GM21825 (cell line): ENCODE measurements at regions not wholly inside any gene's neighbourhood (a gene's known extent, or its start where the extent isn't known, plus 50 kb on each side); places are given as distances from the start of the nearest gene placed in this dataset.
"Not testable (repeated sequence)": the region's sequence is repeated elsewhere in the genome, so short reads cannot be mapped to it uniquely, and the experiment has no call there.

ENCODE experiments used
- ATAC-seq: cut with Tn5 transposase; IDR thresholded peaks from one replicate; pipeline ENCODE4 v1.9.1; 2021; ENCODE audit warnings: mild to moderate bottlenecking, moderate library complexity; ENCODE audit not compliant: unreplicated experiment

DNA sequence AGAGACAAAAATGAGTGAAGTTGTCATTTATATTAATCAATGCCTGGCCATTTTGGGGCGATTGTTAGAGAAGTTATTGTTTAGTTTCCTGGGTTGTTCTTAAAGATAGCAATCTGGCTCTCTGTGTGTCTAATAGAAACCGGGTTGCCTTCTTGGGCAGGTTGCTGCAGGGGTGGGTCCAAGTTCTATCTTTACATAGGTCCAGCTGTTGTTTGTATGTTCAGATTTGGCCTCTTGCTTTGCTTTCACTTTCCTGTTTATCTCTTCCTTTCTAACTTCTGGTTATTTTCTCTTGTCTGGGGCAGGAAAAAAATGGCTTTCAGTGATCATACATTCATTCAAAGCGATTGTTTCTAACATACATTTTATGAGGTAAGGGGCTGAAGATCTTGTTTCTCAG, 128.4 kb upstream of the NOX3 start:
- ATAC-seq = no peak

DNA sequence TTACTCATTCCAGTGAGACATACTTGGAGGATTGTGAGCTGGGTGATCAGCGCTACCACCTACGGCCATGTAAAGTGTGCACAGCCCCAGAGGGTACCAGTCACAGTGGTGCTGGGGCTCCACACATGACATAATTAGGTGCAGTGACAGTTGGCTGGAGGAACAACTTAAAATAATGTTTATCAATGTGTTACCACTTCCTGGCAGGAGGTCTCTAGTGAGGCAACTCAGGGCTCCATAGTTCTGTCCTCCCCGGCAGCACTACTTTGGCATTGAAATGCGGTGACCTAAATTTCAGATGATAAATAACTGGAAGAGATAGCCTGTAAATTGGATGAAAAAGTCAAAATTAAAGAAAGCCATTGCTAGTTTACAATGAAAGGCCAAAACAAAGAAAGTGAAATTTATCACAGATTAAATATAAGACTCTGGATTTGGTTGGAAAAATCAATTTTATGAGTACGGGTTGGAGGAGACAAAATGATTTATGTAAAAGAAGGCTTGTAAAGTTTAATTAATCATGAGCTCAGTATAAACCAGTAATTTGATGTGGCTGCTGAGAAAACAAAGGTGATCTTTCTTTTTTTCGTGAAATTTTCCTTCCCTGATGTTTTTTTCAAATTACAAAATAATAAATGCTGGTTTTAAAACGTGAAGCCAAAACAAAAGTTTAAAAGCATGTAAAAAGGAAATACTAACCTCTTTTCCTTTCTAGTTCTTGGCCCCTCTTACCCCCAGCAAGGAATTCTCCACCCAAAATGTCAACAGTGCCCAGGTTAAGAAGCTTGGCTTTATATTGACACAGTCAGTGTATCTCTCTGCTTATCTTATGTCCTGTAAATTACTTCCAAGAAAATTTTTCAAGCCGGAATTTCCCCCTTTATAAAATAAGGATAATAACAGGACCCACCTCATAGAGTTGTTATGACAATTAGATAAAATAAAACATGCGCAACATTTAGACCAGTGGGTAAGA, 126.7 kb upstream of the NOX3 start:
- ATAC-seq = no peak

DNA sequence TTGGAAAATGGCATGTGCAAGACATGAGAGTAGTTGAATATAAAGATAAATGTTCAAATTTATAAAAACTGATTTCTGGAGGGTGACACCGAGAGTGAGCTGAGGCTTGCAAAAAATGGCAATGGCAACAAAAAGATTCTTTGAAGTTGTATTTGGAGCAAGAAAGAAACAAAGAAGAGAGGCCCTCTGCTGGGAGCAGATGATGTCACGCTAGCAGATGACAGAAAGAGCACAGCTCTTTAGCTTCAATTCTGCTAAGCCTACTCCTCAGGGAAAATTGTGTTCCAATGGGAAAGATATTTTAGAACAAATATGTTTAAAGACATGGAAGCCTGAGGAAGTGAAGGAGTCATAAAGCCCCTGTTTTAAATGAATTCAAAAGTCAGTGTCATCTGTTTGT, 125.3 kb upstream of the NOX3 start:
- ATAC-seq = no peak

DNA sequence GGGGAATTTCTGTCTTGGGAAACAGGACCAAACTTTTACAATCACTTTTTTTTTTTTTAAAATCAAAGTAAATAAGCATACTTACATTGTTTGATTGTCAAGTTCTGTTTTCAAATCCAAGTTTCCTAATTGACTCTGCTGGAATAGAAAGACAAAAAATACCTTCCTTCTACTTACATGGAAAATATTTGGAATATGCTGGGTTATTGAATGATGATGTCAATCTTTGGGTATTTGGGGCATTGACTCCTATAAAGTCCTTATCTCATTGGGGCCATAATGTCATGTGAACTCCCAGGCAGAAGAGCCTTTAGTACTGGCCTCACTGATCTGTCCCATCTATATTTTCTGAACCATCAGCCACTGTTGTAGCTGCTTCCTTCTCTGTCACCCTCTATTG, 122.6 kb upstream of the NOX3 start:
- ATAC-seq = no peak

DNA sequence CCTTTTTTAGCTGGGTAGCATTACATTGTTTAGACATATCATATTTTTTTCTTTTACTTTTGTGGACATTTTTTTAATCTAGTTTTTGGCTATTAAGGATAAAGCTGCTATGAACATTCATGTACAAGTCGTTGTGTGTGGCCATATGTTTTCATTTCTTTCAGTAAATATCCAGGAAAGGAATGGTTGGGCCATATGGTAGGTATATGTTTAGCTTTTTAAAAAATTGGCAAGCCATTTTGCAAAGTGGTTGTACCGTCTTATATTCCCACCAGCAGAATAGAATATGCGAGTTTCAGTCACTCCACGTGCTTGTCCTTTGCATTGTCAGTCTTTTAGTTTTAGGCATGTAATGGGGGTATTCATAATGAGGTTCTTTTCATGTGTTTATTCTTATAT, 106.3 kb upstream of the NOX3 start:
- ATAC-seq = no peak

DNA sequence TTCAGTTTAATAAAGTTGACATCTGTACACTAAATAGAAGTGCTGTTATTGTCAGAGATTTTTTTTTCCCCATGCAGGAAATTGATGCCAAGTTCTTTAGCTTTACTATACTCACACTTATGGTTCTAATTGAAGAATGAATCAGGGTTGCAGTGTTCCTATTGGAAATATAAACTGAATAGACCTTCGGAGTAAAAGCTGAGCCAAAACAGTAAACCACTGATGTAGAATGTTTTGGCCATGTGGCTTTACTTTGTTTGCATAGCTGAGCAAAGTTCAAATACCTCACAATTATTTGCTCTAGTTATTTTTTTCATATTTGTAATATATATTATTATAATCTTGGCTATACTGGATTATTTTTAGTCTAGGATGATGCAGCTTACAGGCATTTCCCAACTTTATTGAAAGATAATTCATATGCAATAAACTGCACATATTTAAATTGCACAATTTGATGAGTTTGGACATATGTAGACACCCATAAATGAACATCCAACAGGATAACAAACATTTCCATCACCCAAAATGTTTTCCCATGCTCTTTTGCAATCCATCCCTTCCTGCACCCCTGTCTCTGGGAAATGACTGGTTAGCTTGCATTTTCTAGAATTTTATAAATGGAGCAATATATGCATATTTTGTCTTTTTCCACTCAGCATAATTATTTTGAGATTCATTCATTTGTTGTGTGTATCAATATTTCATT, 105.8 kb upstream of the NOX3 start:
- no peak for ATAC-seq

DNA sequence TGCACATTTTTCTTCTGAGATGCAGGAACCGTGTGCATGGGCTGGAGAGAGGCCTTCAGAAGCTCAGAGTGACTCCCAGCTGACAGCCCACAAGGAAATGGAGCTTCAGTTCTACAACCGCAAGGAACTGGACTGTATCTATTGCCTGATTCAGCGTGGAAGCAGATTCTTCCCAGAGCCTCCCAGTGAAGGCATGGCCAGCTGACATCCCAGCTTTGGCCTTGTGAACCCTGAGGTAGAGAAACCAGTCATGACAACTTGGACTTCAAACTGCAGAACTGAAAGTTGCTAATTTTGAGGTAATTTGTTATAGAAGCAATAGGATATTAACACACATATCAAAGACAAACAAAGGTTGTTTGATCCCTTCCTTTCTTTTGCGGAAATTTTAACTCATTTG, 94.3 kb upstream of the NOX3 start:
- ATAC-seq = no peak

DNA sequence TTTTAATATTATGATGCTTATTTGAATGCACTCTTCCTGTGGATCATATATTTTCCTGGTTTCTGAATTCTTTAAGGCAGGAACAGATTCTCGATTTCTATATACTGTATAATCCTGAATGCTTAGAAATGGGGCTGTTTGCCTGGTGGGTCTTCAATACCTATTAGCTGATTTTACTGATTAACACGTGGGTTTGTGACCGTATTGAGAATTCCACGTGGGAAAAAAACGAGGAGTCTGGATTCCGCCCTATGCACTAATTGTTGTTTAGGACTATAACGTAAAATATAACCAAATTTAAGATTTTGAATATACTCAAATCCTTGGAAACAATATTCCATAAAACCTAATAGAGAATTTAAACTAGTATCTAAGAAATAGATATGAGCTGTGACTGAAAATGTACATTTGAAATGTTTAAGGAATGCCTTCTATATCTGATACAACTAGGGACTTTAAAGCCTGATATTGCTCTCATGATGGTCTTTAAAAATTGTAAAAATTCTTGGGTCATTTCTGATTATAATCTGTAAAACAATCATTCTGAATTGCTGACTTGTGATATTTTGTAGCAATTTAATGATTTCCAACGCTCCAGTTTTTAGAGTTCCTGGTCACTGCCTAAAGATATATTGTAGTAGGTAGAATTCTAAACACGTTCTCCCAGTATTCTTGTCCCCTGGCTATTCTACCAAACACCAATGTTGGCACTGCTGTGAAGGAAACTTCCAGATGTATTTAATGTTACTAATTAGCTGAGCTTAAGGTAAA, 93.6 kb upstream of the NOX3 start:
- ATAC-seq = no peak

DNA sequence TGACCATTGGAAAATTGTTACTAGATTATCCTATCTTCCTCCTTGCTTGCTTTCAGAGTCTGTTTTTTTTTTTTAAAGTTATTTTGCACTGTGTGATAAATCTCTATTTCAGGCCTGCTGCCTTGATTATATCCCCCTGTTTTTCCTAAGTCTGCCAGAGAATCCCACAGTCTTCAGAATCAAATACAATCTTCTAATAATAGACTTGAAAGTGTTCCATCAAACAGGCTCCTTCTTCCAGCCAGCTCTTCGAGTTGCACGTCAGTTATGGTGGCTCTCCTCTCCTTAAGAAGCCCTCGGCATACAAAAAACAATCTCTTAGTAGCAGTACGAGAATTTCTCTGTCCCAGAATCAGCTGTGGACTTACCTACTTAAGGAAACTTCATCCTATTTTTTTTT, 92.9 kb upstream of the NOX3 start:
- ATAC-seq = no peak

DNA sequence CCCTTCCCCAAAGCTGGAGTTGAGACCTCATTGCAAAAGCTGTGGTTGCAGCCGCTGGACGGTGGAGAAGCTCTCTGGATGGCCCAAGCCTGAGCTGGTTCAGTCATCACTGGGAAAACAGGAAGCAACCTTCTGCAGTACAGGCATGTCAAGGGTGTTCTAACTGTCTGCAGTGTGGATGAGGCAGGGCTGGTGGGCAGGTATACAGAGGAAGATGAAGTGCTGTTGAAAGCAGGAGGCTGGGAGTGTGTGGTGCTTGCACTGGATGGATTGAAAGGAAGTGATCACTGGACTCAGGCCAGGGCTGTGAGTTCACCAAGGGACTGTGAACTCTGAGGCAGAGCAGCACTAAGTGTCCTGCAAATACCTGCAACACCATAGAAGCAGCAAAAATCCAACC, 89.0 kb upstream of the NOX3 start:
- no peak for ATAC-seq

DNA sequence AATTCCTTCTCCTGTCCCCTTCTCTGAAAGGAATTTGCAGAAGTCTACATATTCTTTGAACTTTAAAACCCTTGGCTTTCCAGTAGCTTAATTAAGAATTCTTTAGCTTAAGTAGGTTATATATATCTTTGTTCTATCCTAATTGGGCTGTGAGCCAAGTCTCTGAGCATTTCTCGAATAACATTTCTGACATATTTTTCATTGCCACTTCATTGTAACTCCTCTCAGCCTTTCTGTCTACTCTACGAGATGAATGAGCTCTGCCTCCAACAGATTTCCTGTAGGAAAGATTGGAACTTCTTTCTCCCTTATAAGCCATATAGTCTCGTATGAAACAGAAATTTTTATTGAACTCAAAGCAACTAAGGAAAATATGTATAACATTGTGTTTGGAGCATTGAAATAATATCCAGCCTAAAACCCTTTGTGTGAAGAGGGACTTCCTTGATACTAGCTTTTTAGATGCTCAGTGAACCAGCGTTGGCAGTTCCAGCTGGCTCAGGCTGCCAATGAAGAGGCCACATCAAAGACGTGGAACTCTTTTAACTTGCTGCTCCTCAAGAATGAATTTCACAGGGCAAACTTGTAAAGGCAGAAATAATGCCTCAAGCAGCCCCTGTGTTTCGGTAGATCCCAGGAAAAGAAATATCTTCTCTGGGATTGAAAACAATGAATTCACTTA, 87.7 kb upstream of the NOX3 start:
- no peak for ATAC-seq

DNA sequence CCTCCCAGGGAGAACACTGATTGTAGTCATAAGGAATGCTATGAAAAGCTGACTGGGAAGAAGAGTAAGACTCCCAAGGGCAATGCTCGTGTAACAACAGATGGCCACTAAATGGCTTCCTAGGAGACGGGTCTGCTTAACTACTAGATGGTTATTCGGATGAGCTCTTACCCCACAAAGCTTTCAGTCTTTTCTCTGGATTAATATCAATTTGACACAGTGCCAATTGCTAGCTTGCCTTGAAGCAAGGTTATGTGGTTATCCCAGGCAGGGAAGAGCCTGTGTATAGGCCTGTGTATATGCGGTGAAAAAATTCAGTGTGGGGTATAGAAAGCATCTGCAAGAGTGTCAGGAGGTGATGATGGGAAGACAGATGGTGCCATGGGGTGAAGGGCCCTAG, 86.4 kb upstream of the NOX3 start:
- no peak for ATAC-seq

DNA sequence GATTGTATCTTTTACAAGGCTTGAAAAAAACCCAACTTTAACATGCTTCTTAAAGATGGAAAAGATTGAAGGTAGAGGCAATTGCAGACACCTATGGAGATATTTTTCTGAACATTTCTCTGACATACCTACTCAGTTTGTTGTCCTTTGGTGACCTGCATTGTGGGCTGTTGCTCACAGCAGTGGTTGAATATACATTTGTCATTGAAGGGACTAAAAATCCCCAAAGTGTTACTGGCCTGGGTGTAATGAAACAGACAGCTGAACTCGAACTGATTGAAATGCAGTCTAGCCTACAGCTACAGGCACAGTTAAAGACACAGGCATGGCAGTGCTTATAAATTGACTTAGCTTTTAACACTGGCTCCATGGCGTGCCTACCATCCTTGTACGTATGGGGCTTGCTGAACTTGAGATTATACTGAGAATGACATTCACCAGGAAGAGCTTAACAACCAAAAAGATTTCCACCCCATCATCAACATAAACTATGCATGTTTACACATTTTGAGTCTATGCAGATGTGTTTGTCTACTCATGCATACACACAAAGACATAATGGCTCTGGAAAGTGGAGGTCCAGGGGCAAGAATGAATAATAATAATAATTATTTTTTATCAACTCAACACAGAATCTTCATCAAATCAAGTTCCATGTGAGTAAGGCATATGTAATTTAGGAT, 83.2 kb upstream of the NOX3 start:
- no peak for ATAC-seq

DNA sequence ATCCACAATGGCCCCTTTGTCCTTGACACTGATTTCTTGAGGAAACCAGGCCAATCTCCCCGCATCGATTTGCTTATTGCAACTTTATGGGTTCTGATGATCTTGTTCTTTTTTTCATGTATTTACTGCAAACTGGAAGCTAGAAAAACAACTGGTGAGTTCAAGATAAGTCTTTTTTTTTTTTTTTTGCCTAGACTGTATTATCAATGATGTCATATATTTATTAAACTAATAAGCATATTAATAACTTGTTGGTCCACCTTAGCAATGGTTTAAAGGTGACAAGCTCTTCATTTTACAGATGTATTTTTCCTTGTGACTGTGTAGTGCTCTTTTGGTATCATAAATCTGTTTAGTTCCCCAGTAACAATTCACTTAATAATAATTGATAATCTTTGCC, 79.0 kb upstream of the NOX3 start:
- no peak for ATAC-seq

DNA sequence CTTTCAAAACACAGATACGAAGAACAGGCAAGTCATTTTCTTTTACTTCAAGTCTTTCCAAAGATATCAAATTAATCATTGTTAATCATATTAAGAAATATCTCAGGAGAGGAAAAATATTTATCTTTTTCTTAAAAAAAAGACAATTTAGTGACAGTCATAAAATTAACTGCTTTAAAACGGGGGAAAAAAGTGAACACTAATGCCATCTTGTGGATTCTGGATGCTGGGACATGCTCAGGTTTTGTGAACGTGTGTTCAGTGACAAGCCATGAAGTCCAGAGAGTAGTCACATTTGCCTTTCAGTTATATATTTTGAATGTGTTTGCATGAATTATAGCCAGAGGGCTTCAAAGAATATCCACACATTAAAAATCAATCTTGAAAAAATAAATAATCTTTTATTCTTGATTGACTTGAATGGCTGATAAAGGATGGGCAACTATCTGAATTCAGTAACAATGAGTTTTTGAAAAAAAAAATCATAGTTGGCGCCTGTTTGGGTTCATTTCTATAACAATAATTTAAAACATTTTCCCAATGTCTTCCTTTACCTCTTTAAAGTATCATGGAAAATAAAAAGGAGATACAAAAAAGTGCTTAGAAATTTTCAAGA, 74.7 kb upstream of the NOX3 start:
- ATAC-seq = no peak

DNA sequence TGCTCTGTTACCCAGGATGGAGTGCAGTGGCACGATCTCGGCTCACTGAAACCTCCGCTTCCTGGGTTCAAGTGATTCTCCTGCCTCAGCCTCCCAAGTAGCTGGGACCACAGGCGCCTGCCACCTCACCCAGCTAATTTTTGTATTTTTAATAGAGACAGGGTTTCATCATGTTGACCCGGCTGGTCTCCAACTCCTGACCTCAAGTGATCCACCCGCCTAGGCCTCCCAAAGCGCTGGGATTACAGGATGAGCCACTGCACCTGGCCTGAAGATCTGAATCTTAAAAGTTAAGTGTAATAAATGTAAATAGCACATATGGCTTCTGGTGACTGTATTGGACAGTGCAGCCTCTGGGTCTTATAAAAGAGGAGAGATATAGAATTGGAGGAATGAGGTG, 74.2 kb upstream of the NOX3 start:
- not testable (repeated sequence) for ATAC-seq

DNA sequence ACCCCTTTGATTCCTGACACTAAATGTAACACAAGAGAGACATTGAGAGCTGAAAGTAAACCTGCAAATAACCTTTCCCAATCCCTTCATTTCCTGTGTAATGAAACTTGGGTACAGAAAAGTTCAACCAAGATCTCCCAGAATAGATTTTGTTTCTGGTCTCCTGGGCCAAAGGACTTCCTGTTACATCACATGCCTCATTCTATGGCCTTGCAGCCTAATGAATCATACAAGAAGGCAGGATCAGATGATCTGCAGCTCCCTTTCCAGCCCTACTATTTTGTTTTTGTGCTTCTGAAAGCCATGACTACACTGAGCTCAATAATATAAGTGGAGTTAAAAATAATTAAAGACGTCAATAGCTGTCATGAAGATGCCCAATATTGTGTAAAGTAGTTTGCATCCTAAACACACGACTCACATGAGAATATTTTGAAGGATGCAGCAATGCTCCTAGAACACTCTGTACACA, 73.4 kb upstream of the NOX3 start:
- no peak for ATAC-seq

DNA sequence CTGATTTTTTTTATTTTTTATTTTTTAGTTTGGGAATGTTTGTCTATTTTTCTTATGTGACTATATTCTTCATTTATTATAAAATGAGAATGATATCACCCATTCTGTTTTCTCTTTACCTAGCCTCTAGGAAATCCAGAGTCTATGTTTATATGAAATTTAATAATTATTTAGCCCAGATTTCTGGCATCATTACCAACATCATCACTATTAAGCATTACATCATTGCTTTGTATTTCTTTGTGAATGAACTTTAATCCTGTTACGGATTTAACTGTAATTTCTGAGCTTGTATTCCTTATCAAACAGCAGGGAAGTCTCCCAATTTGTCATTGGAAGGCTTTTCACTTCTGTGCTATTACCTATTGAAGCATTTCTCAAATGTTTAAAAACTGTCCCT, 72.7 kb upstream of the NOX3 start:
- no peak for ATAC-seq

DNA sequence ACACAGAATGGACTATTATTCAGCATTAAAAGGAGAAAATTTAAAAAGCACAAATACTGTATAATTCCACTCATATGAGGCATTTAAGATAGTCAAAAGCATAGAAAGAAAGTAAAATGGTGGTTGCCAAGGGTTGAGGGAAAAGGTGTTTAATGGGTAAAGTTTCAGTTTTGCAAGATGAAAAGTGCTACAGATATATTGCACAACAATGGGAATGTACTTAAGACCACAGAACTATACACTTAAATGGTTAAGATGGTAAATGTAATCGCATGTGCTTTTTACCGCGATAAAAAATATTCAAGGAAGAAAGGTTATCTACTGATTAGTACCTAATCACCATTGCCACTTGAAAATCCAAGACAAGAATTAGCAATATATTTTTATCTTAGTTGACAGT, 71.8 kb upstream of the NOX3 start:
- no peak for ATAC-seq
